HG02840 (cell line): ENCODE measurements at regions not wholly inside any gene's neighbourhood (a gene's known extent, or its start where the extent isn't known, plus 50 kb on each side); places are given as distances from the start of the nearest gene placed in this dataset.

Source experiments
- ATAC-seq: cut with Tn5 transposase; IDR thresholded peaks from one replicate; pipeline ENCODE4 v1.9.1; 2021; ENCODE audit warnings: mild to moderate bottlenecking, moderate library complexity, moderate number of reproducible peaks; ENCODE audit not compliant: unreplicated experiment, low FRiP score

- ATAC-seq = no peak
Observed at GRCh38 chr11:91396236-91397133, 828.1 kb upstream of the FAT3 start.

- no peak for ATAC-seq
Observed at GRCh38 chr11:91394727-91395414, 829.7 kb upstream of the FAT3 start.

- no peak for ATAC-seq
Observed at GRCh38 chr11:91394073-91394726, 830.4 kb upstream of the FAT3 start.

GRCh38 chr11:91382946-91383345, 841.7 kb upstream of the FAT3 start:
- ATAC-seq = no peak

GRCh38 chr11:91374794-91375193, 849.8 kb upstream of the FAT3 start:
- ATAC-seq = no peak

- ATAC-seq = no peak
Observed at GRCh38 chr11:91373497-91373896, 851.1 kb upstream of the FAT3 start.

- ATAC-seq = no peak
Observed at GRCh38 chr11:91366816-91367215, 857.8 kb upstream of the FAT3 start.

GRCh38 chr11:91365986-91366585, 858.5 kb upstream of the FAT3 start:
- no peak for ATAC-seq

GRCh38 chr11:91350931-91351330, 873.7 kb upstream of the FAT3 start:
- no peak for ATAC-seq

- no peak for ATAC-seq
Observed at GRCh38 chr11:91326751-91327150, 897.9 kb upstream of the FAT3 start.

GRCh38 chr11:91326280-91326679, 898.3 kb upstream of the FAT3 start:
- ATAC-seq = no peak

GRCh38 chr11:91314521-91314920, 910.1 kb upstream of the FAT3 start:
- no peak for ATAC-seq

- ATAC-seq = no peak
Observed at GRCh38 chr11:91312541-91312940, 912.1 kb upstream of the FAT3 start.

GRCh38 chr11:91310085-91310484, 914.5 kb upstream of the FAT3 start:
- ATAC-seq = no peak

- no peak for ATAC-seq
Observed at GRCh38 chr11:91308069-91308468, 916.5 kb upstream of the FAT3 start.

- ATAC-seq = no peak
Observed at GRCh38 chr11:91305402-91305801, 919.2 kb upstream of the FAT3 start.

- ATAC-seq = no peak
Observed at GRCh38 chr11:91303749-91304148, 920.9 kb upstream of the FAT3 start.

- peak; percentile 53 for ATAC-seq
Observed at GRCh38 chr11:91299980-91300379, 924.6 kb upstream of the FAT3 start.

GRCh38 chr11:91296629-91297028, 928.0 kb upstream of the FAT3 start:
- ATAC-seq = no peak

GRCh38 chr11:91295591-91295990, 929.0 kb upstream of the FAT3 start:
- ATAC-seq = no peak

- no peak for ATAC-seq
Observed at GRCh38 chr11:91293119-91293518, 931.5 kb upstream of the FAT3 start.
